ENCODE measurements at regions not wholly inside any gene's neighbourhood (a gene's known extent, or its start where the extent isn't known, plus 50 kb on each side); places are given as distances from the start of the nearest gene placed in this dataset.

- no peak for TF ChIP-seq CTCF (IDR thresholded peaks at IDR 0.05)
Observed at GRCh38 chr9:121587863-121588262, 63.6 kb upstream of the DAB2IP start.

- no peak for TF ChIP-seq CTCF (IDR thresholded peaks at IDR 0.05)
Observed at GRCh38 chr9:121589986-121590385, 61.4 kb upstream of the DAB2IP start.

GRCh38 chr9:121592265-121592664, 59.2 kb upstream of the DAB2IP start:
- TF ChIP-seq CTCF (IDR thresholded peaks at IDR 0.05): no peak

GRCh38 chr9:121593066-121593465, 58.4 kb upstream of the DAB2IP start:
- no peak for TF ChIP-seq CTCF (IDR thresholded peaks at IDR 0.05)

- no peak for TF ChIP-seq CTCF (IDR thresholded peaks at IDR 0.05)
Observed at GRCh38 chr9:121596515-121596914, 54.9 kb upstream of the DAB2IP start.

GRCh38 chr9:121597698-121598166, 53.7 kb upstream of the DAB2IP start:
- no peak for TF ChIP-seq CTCF (IDR thresholded peaks at IDR 0.05)

GRCh38 chr9:121598167-121598964, 53.1 kb upstream of the DAB2IP start:
- no peak for TF ChIP-seq CTCF (IDR thresholded peaks at IDR 0.05)

All from LNCAP (cell line).